GM23338 (cell line): ENCODE measurements at regions not wholly inside any gene's neighbourhood (a gene's known extent, or its start where the extent isn't known, plus 50 kb on each side); places are given as distances from the start of the nearest gene placed in this dataset.
"Not testable (repeated sequence)": the region's sequence is repeated elsewhere in the genome, so short reads cannot be mapped to it uniquely, and the experiment has no call there.

Source experiments
- ATAC-seq: fragments of 200-7000 bp; cut with Tn5 transposase; 3 replicates; pipeline ENCODE4 v1.9.1; 2020
- DNase-seq: peaks from one replicate; pipeline ENCODE4 v3.0.0-alpha.2; 2015; ENCODE audit warnings: low spot score
- H2AFZ ChIP-seq: fragments of 200-600 bp; sonication (generic); 2 replicates; pipeline ENCODE4 v1.8.0; 2016; ENCODE audit warnings: antibody characterized with exemption, mild to moderate bottlenecking, moderate library complexity
- H3F3A ChIP-seq: fragments of 200-600 bp; sonication (generic); replicated peaks from 2 replicates; pipeline ENCODE4 v1.8.0; 2017; ENCODE audit warnings: antibody characterized with exemption, mixed run types, low read depth
- H3K27ac ChIP-seq: fragments of 200-600 bp; sonication (generic); 2 replicates; pipeline ENCODE4 v1.6.1; 2016; ENCODE audit warnings: low read depth
- H3K27me3 ChIP-seq: fragments of 200-600 bp; sonication (generic); 2 replicates; pipeline ENCODE4 v1.8.0; 2016; ENCODE audit warnings: mild to moderate bottlenecking, mixed run types, moderate library complexity; ENCODE audit not compliant: insufficient read depth
- H3K36me3 ChIP-seq: fragments of 200-600 bp; sonication (generic); 2 replicates; pipeline ENCODE4 v1.8.0; 2016; ENCODE audit warnings: mild to moderate bottlenecking; ENCODE audit not compliant: insufficient read depth
- H3K4me1 ChIP-seq: fragments of 200-600 bp; sonication (generic); 2 replicates; pipeline ENCODE4 v1.8.0; 2016; ENCODE audit warnings: mild to moderate bottlenecking, moderate library complexity; ENCODE audit not compliant: insufficient read depth
- H3K4me2 ChIP-seq: fragments of 200-600 bp; sonication (generic); 2 replicates; pipeline ENCODE4 v1.7.1; 2017; ENCODE audit warnings: mixed run types
- H3K4me3 ChIP-seq: fragments of 200-600 bp; sonication (generic); 2 replicates; pipeline ENCODE4 v1.6.1; 2016; ENCODE audit warnings: mixed run types
- H3K79me2 ChIP-seq: fragments of 200-600 bp; sonication (generic); replicated peaks from 2 replicates; pipeline ENCODE4 v1.8.0; 2017; ENCODE audit warnings: mild to moderate bottlenecking; ENCODE audit not compliant: insufficient read depth
- H3K9me2 ChIP-seq: fragments of 200-600 bp; sonication (generic); 2 replicates; pipeline ENCODE4 v1.8.0; 2017; ENCODE audit not compliant: insufficient read depth
- H4K20me1 ChIP-seq: fragments of 200-600 bp; sonication (generic); replicated peaks from 2 replicates; pipeline ENCODE4 v1.8.0; 2017; ENCODE audit warnings: mild to moderate bottlenecking; ENCODE audit not compliant: insufficient read depth
- H3K27ac Mint-ChIP-seq: 2 replicates; pipeline ENCODE4 v1.8.0; 2020; ENCODE audit warnings: inconsistent platforms, mild to moderate bottlenecking, moderate library complexity, mixed read lengths
- H3K27me3 Mint-ChIP-seq: 3 replicates; pipeline ENCODE4 v1.8.0; 2022; ENCODE audit warnings: low read depth, mild to moderate bottlenecking, moderate library complexity, mixed read lengths, inconsistent platforms; ENCODE audit not compliant: insufficient read depth, poor library complexity
- H3K36me3 Mint-ChIP-seq: 3 replicates; pipeline ENCODE4 v1.8.0; 2021; ENCODE audit warnings: low read depth, mild to moderate bottlenecking, inconsistent platforms, moderate library complexity, mixed read lengths
- H3K4me1 Mint-ChIP-seq: 3 replicates; pipeline ENCODE4 v1.8.0; 2020; ENCODE audit warnings: mild to moderate bottlenecking, inconsistent platforms, mixed read lengths
- H3K4me3 Mint-ChIP-seq: 3 replicates; pipeline ENCODE4 v1.8.0; 2021; ENCODE audit warnings: moderate library complexity, mild to moderate bottlenecking, inconsistent platforms, mixed read lengths
- H3K9me3 Mint-ChIP-seq: 3 replicates; pipeline ENCODE4 v1.8.0; 2020; ENCODE audit warnings: moderate library complexity, mild to moderate bottlenecking, inconsistent platforms, mixed read lengths
- CTCF ChIP-seq, 2 experiments: fragments of 200-600 bp in 1 of 2; sonication (generic) in 1 of 2; conservative IDR thresholded peaks; 2 replicates each; pipeline versions ENCODE4 v1.5.1 to v1.6.1; 2016 to 2017; ENCODE audit warnings: antibody characterized with exemption in 2 of 2, low read depth in 2 of 2, mild to moderate bottlenecking in 2 of 2, moderate library complexity in 1 of 2
- EZH2phosphoT487 ChIP-seq: fragments of 200-600 bp; sonication (generic); IDR thresholded peaks from one replicate; pipeline ENCODE4 v1.8.1; 2018; ENCODE audit warnings: antibody characterized with exemption; ENCODE audit not compliant: unreplicated experiment
- NANOG ChIP-seq: IDR thresholded peaks from 2 replicates; pipeline ENCODE4 v1.6.1; 2016; ENCODE audit warnings: antibody characterized with exemption, borderline replicate concordance
- ZNF462 ChIP-seq: fragments of 250-450 bp; sonication (Bioruptor Pico); IDR thresholded peaks from 2 replicates; pipeline ENCODE4 v1.5.0; 2020; ENCODE audit warnings: mild to moderate bottlenecking, moderate library complexity

- Histone ChIP-seq H3K79me2 (no peaks in the 10 kb centered on the region), H3K27ac (no peak overlapping the region), H3K4me1 (0 out of 2 replicates have a peak, but pooled peaks cover 6% of the 10 kb centered on the region), H3K4me2 (no peak overlapping the region), H3K36me3 (no peaks in the 10 kb centered on the region), H3K4me3 (no peak overlapping the region), H3K9me2 (peaks cover 8% of the 10 kb centered on the region), H4K20me1 (no peaks in the 10 kb centered on the region), H3F3A (no peaks in the 10 kb centered on the region), H3K27me3 (no peaks in the 10 kb centered on the region), H2AFZ (no peak overlapping the region)
- Mint-ChIP-seq H3K9me3 (peaks cover 5% of the 10 kb centered on the region; the same call in 1 of the 3 replicates), H3K36me3 (no peaks in the 10 kb centered on the region), H3K27me3 (no peaks in the 10 kb centered on the region), H3K4me3 (no peak overlapping the region), H3K4me1 (peaks cover 18% of the 10 kb centered on the region), H3K27ac (no peak overlapping the region)
- TF ChIP-seq EZH2phosphoT487 = no peak
- no peak for TF ChIP-seq ZNF462
- no peak for TF ChIP-seq NANOG
- peak; percentile 65 to 73 for TF ChIP-seq CTCF (conservative IDR thresholded peaks at IDR 0.05; ENCODE audit: low read depth in 2 of 2)
- ATAC-seq = peak; percentile 48; the same call in 2 of the 3 replicates
- DNase-seq = peak; percentile 60
Observed at GRCh38 chr15:25989327-25989726, 126.2 kb upstream of the ATP10A start.

GRCh38 chr15:25988716-25989115, 125.6 kb upstream of the ATP10A start:
- H3K4me1 Mint-ChIP-seq = peaks cover 16% of the 10 kb centered on the region
- H3F3A ChIP-seq, H3K27ac Mint-ChIP-seq, ATAC-seq, H3K36me3 Mint-ChIP-seq, H3K27me3 ChIP-seq, H2AFZ ChIP-seq, H3K27ac ChIP-seq, H3K9me2 ChIP-seq, DNase-seq, H3K9me3 Mint-ChIP-seq, H3K36me3 ChIP-seq, H3K4me3 Mint-ChIP-seq, H3K4me1 ChIP-seq, H3K79me2 ChIP-seq, H3K4me2 ChIP-seq, H3K4me3 ChIP-seq, H4K20me1 ChIP-seq, H3K27me3 Mint-ChIP-seq: not testable (repeated sequence)
